CD14-positive monocyte (primary cell): ENCODE measurements at regions not wholly inside any gene's neighbourhood (a gene's known extent, or its start where the extent isn't known, plus 50 kb on each side); places are given as distances from the start of the nearest gene placed in this dataset.

Source experiments
- DNase-seq, 3 donors: peaks; one replicate each; pipeline ENCODE4 v3.0.0-alpha.2; 2011 to 2022
- H2AFZ ChIP-seq: 2 replicates; pipeline ENCODE4 v1.6.0; 2012; ENCODE audit warnings: mild to moderate bottlenecking, low read depth, low read length, inconsistent platforms; ENCODE audit not compliant: insufficient read depth, poor library complexity, severe bottlenecking
- H3K27ac ChIP-seq, 2 donors: 1 replicate in 1 of 2; 2 replicates in 1 of 2; pipeline ENCODE4 v1.5.1; 2012 to 2013; ENCODE audit warnings: low read length in 2 of 2, control low read depth in 1 of 2, inconsistent platforms in 1 of 2, low read depth in 1 of 2, mild to moderate bottlenecking in 1 of 2
- H3K27me3 ChIP-seq, 2 donors: one replicate each; pipeline versions ENCODE4 v1.6.0 to v1.6.1; 2011 to 2013; ENCODE audit warnings: low read length in 2 of 2; ENCODE audit not compliant: control insufficient read depth in 2 of 2, insufficient read depth in 2 of 2
- H3K36me3 ChIP-seq, 2 donors: replicated peaks in 1 of 2; 1 replicate in 1 of 2; 2 replicates in 1 of 2; pipeline versions ENCODE4 v1.5.1 to v1.6.1; 2012 to 2013; ENCODE audit warnings: low read length in 2 of 2, control low read depth in 1 of 2, inconsistent platforms in 1 of 2, mild to moderate bottlenecking in 1 of 2; ENCODE audit not compliant: insufficient read depth in 2 of 2, control insufficient read depth in 1 of 2
- H3K4me1 ChIP-seq, 2 donors: 1 replicate in 1 of 2; 2 replicates in 1 of 2; pipeline versions ENCODE4 v1.5.1 to v1.6.1; 2012 to 2013; ENCODE audit warnings: low read length in 2 of 2, control low read depth in 1 of 2, inconsistent platforms in 1 of 2, mild to moderate bottlenecking in 1 of 2, moderate library complexity in 1 of 2; ENCODE audit not compliant: insufficient read depth in 2 of 2, control insufficient read depth in 1 of 2
- H3K4me2 ChIP-seq: replicated peaks from 2 replicates; pipeline ENCODE3; 2012; ENCODE audit warnings: low read length, moderate library complexity, mild to moderate bottlenecking; ENCODE audit not compliant: poor library complexity, severe bottlenecking; ENCODE audit errors: extremely low read depth
- H3K4me3 ChIP-seq, 3 experiments: fragments of 200-600 bp in 1 of 3; sonication (generic) in 1 of 3; replicated peaks in 1 of 3; 1 replicate in 2 of 3; 2 replicates in 1 of 3; pipeline ENCODE4 v1.5.1; 2011 to 2013; ENCODE audit warnings: low read length in 3 of 3, mild to moderate bottlenecking in 3 of 3, control low read depth in 2 of 3, low read depth in 2 of 3, inconsistent platforms in 1 of 3, moderate library complexity in 1 of 3
- H3K79me2 ChIP-seq: 2 replicates; pipeline ENCODE4 v1.6.0; 2012; ENCODE audit warnings: mild to moderate bottlenecking, control low read depth, inconsistent platforms, low read length, moderate library complexity; ENCODE audit not compliant: insufficient read depth
- H3K9ac ChIP-seq: 2 replicates; pipeline ENCODE4 v1.6.0; 2017; ENCODE audit warnings: low read length, mild to moderate bottlenecking; ENCODE audit not compliant: insufficient read depth, poor library complexity, severe bottlenecking
- H3K9me3 ChIP-seq, 2 donors: replicated peaks in 1 of 2; 1 replicate in 1 of 2; 2 replicates in 1 of 2; pipeline versions ENCODE4 v1.5.1 to v1.6.1; 2012 to 2013; ENCODE audit warnings: low read length in 2 of 2, control low read depth in 1 of 2; ENCODE audit not compliant: control insufficient read depth in 1 of 2, insufficient read depth in 1 of 2
- H4K20me1 ChIP-seq: 2 replicates; pipeline ENCODE4 v1.6.0; 2012; ENCODE audit warnings: mild to moderate bottlenecking, low read length, control low read depth, moderate library complexity; ENCODE audit not compliant: insufficient read depth
- H3K27ac Mint-ChIP-seq, 7 donors: one replicate each; pipeline ENCODE4 v1.8.0; 2020; ENCODE audit warnings: mild to moderate bottlenecking in 7 of 7, mixed read lengths in 7 of 7, moderate library complexity in 6 of 7, inconsistent platforms in 2 of 7
- H3K27me3 Mint-ChIP-seq, 3 donors: one replicate each; pipeline ENCODE4 v1.8.0; 2021 to 2022; ENCODE audit warnings: low read depth in 3 of 3, mild to moderate bottlenecking in 3 of 3, mixed read lengths in 3 of 3, moderate library complexity in 3 of 3, inconsistent platforms in 1 of 3
- H3K36me3 Mint-ChIP-seq, 2 donors: one replicate each; pipeline ENCODE4 v1.8.0; 2020; ENCODE audit warnings: mixed read lengths in 2 of 2, inconsistent platforms in 1 of 2, mild to moderate bottlenecking in 1 of 2
- H3K4me1 Mint-ChIP-seq: one replicate; pipeline ENCODE4 v1.8.0; 2020; ENCODE audit warnings: mild to moderate bottlenecking, mixed read lengths
- H3K4me3 Mint-ChIP-seq, 2 donors: one replicate each; pipeline ENCODE4 v1.8.0; 2020; ENCODE audit warnings: mild to moderate bottlenecking in 2 of 2, mixed read lengths in 2 of 2, moderate library complexity in 1 of 2
- H3K9me3 Mint-ChIP-seq, 7 donors: one replicate each; pipeline ENCODE4 v1.8.0; 2020 to 2022; ENCODE audit warnings: mixed read lengths in 7 of 7, mild to moderate bottlenecking in 6 of 7, moderate library complexity in 6 of 7, inconsistent platforms in 2 of 7
- CTCF ChIP-seq: fragments of 200-600 bp; IDR thresholded peaks from one replicate; pipeline ENCODE4 v1.8.0; 2022; ENCODE audit warnings: antibody characterized with exemption, mild to moderate bottlenecking
- WGBS: methylation state at CpG from one replicate; pipeline ENCODE4 v1.1.5; 2013; ENCODE audit warnings: missing lambda C conversion rate; ENCODE audit not compliant: insufficient coverage; 5-methylcytosine and 5-hydroxymethylcytosine counted together
- intact Hi-C, 2 donors: fragments of 100-400 bp; cut with micrococcal nuclease; formaldehyde crosslinking; loops; one replicate each; pipeline versions ENCODE4 v1.15.0 to v1.15.1; 2023

- no peak overlapping the region for H3K27ac Mint-ChIP-seq
- H3K36me3 ChIP-seq, result no peaks in the 10 kb centered on the region
- H3K4me3 Mint-ChIP-seq, result no peak overlapping the region
- intact Hi-C loops, result no loop called here
- H3K27ac ChIP-seq, result no peak overlapping the region
- no peak overlapping the region for H3K4me2 ChIP-seq
- no peaks in the 10 kb centered on the region for H4K20me1 ChIP-seq
- DNase-seq, result no peak
- H3K27me3 Mint-ChIP-seq, result peaks cover 2 to 6% (median 5%) of the 10 kb centered on the region in 3 donors
- H3K79me2 ChIP-seq, result no peaks in the 10 kb centered on the region
- no peak for TF ChIP-seq CTCF
- no peak overlapping the region for H3K4me3 ChIP-seq
- 92% methylated on average over 9 of the region's 10 CpGs for WGBS
- H2AFZ ChIP-seq, result no peak overlapping the region
- H3K9me3 ChIP-seq, result no peaks in the 10 kb centered on the region
- peaks cover 11 to 23% (median 16%) of the 10 kb centered on the region in 7 donors for H3K9me3 Mint-ChIP-seq
- H3K27me3 ChIP-seq, result no peaks in the 10 kb centered on the region
- no peak overlapping the region for H3K9ac ChIP-seq
- H3K4me1 ChIP-seq, result no peaks in the 10 kb centered on the region
- H3K4me1 Mint-ChIP-seq, result no peaks in the 10 kb centered on the region
- no peaks in the 10 kb centered on the region for H3K36me3 Mint-ChIP-seq
Observed at GRCh38 chr6:157741321-157741947, 81.6 kb upstream of the SNX9 start.

- no peak for DNase-seq
- H3K4me1 ChIP-seq, result no peaks in the 10 kb centered on the region
- intact Hi-C loops, result no loop called here
- Mint-ChIP-seq H3K27me3 (peaks cover 5 to 6% (median 6%) of the 10 kb centered on the region in 3 donors), H3K4me1 (no peaks in the 10 kb centered on the region), H3K36me3 (no peaks in the 10 kb centered on the region), H3K4me3 (no peak overlapping the region), H3K9me3 (peaks cover 10 to 22% (median 16%) of the 10 kb centered on the region in 7 donors), H3K27ac (peak overlapping the region in 1 of 7 donors; percentile 53)
- no peak overlapping the region for H3K4me3 ChIP-seq
- no peak overlapping the region for H3K9ac ChIP-seq
- H2AFZ ChIP-seq, result no peak overlapping the region
- no peaks in the 10 kb centered on the region for H4K20me1 ChIP-seq
- no peaks in the 10 kb centered on the region for H3K9me3 ChIP-seq
- no peak overlapping the region for H3K27ac ChIP-seq
- no peak for TF ChIP-seq CTCF
- 83% methylated on average over 4 of the region's 5 CpGs for WGBS
- H3K4me2 ChIP-seq, result no peak overlapping the region
- no peaks in the 10 kb centered on the region for H3K27me3 ChIP-seq
- H3K36me3 ChIP-seq, result no peaks in the 10 kb centered on the region
- no peaks in the 10 kb centered on the region for H3K79me2 ChIP-seq
Observed at GRCh38 chr6:157741948-157742556, 81.0 kb upstream of the SNX9 start.
